ENCODE measurements at regions not wholly inside any gene's neighbourhood (a gene's known extent, or its start where the extent isn't known, plus 50 kb on each side); places are given as distances from the start of the nearest gene placed in this dataset.

- TF ChIP-seq CTCF (conservative IDR thresholded peaks at IDR 0.05 in 1 of 2, IDR thresholded peaks at IDR 0.05 in 1 of 2; ENCODE audit: extremely low read depth in 1 of 2, insufficient read depth in 1 of 2, low read depth in 1 of 2, low read length in 2 of 2) (no peak), EZH2 (IDR thresholded peaks at IDR 0.05; ENCODE audit: borderline replicate concordance, low read length) (no peak)
These were observed 146.3 kb downstream of the SKIDA1 start for GRCh38 chr10:21379143-21379542.

Measured in mammary epithelial cell (primary cell).